ENCODE measurements at regions not wholly inside any gene's neighbourhood (a gene's known extent, or its start where the extent isn't known, plus 50 kb on each side); places are given as distances from the start of the nearest gene placed in this dataset.

DNA sequence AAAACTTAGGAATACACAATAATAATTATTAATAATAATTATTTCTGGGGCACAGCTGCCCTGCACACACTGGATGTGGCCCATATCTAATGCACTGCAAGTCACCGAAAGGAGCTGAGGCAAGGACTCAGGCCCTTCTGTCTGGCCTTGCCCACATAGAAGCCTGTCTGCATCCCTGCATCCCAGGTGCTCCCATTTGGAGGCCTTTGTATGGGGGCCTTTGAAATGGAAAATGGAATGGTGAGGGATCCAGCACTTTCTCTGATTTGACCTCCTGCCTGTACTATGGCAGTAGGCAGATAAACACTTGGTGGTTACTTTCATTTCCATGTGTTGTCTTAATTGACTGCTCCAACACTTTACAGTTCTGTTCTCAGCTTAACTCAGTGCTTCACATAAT, 75.7 kb upstream of the PTCHD4 start:
- POLR2A ChIA-PET = no interaction called here
- no peaks in the 10 kb centered on the region for H3K36me3 Mint-ChIP-seq (ENCODE audit: low read depth)
- H3K4me1 Mint-ChIP-seq (ENCODE audit: low read depth) = no peaks in the 10 kb centered on the region
- ATAC-seq (no peak), DNase-seq (no peak)
- H3K4me3 Mint-ChIP-seq = no peak overlapping the region
- CTCF ChIA-PET = no interaction called here
- no peaks in the 10 kb centered on the region for H3K27me3 Mint-ChIP-seq (ENCODE audit: low read depth)
- no peaks in the 10 kb centered on the region for H3K9me3 Mint-ChIP-seq (ENCODE audit: insufficient read depth)
- H3K27ac Mint-ChIP-seq = no peak overlapping the region

DNA sequence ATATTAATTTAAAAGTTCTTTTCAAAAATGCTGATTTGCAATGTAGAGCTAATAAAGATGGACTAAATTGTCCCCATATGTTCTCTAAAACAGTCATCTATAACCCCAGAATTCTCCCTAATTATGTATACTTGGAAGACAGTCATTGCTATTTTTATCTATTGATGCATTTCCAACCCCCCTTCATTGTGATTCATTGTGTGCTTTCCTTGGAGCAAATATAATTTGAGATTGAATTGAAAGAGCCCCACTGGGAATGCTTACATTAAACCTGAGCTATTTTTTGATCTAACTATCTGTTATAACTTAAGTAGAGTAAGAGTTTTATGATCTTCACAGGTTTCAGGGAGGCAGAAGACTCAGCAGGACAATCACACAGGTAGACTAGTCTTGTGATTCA, 73.7 kb upstream of the PTCHD4 start:
- no peak for DNase-seq
- Mint-ChIP-seq H3K4me3 (no peak overlapping the region), H3K27me3 (ENCODE audit: low read depth) (no peaks in the 10 kb centered on the region), H3K9me3 (ENCODE audit: insufficient read depth) (no peaks in the 10 kb centered on the region), H3K4me1 (ENCODE audit: low read depth) (no peaks in the 10 kb centered on the region), H3K27ac (no peak overlapping the region), H3K36me3 (ENCODE audit: low read depth) (no peaks in the 10 kb centered on the region)
- ChIA-PET CTCF (no interaction called here), POLR2A (no interaction called here)
- no peak for ATAC-seq

- Mint-ChIP-seq H3K27ac (no peak overlapping the region), H3K27me3 (ENCODE audit: low read depth) (no peaks in the 10 kb centered on the region), H3K4me3 (no peak overlapping the region), H3K9me3 (ENCODE audit: insufficient read depth) (no peaks in the 10 kb centered on the region), H3K4me1 (ENCODE audit: low read depth) (no peaks in the 10 kb centered on the region), H3K36me3 (ENCODE audit: low read depth) (no peaks in the 10 kb centered on the region)
- CTCF ChIA-PET = no interaction called here
- DNase-seq = no peak
- ATAC-seq = no peak
- POLR2A ChIA-PET = no interaction called here
Observed at GRCh38 chr6:48183811-48184605, 73.0 kb upstream of the PTCHD4 start.

DNA sequence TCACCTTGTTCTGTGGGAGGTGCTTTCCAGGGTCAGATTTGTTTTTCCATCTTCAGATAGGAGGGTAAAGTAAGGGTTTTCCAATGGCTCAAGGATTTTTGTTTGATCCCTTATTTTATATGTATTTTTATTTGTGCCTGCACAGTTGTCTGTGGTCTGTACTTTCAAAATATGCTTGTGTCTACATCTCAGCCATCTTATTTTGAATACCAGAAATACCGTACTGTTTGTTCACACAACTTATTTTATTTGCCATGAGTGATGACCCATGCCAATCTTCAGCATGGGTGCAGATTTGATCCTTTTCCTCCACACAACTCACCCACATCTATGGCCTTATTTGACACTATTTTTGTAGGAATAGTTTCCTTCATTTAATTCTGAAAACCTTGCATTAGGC, 72.2 kb upstream of the PTCHD4 start:
- H3K9me3 Mint-ChIP-seq (ENCODE audit: insufficient read depth) = no peaks in the 10 kb centered on the region
- ATAC-seq (no peak), DNase-seq (no peak)
- no peak overlapping the region for H3K4me3 Mint-ChIP-seq
- CTCF ChIA-PET = no interaction called here
- H3K36me3 Mint-ChIP-seq (ENCODE audit: low read depth) = no peaks in the 10 kb centered on the region
- H3K27ac Mint-ChIP-seq = no peak overlapping the region
- H3K27me3 Mint-ChIP-seq (ENCODE audit: low read depth) = no peaks in the 10 kb centered on the region
- POLR2A ChIA-PET = no interaction called here
- no peaks in the 10 kb centered on the region for H3K4me1 Mint-ChIP-seq (ENCODE audit: low read depth)

DNA sequence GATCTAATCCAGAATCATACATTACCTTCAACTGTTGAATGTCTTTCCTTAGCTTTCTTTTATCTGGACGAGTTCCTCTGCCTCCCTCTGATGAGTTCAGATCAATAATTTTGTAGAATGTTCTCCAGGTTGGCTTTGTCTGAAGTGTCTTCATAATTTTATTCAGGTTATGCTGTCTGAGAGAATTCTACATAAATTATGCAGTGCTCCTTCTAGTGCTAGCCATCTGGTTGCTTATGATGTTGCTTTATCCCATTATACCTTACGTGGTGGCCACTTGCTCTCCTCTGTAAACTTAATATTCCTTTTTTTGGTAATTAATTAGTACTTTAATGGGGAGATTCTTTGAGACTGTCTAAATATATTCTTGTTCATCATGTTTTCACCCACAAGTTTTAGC, 67.7 kb upstream of the PTCHD4 start:
- DNase-seq (no peak), ATAC-seq (no peak)
- no peak overlapping the region for H3K27ac Mint-ChIP-seq
- H3K9me3 Mint-ChIP-seq (ENCODE audit: insufficient read depth) = no peaks in the 10 kb centered on the region
- H3K36me3 Mint-ChIP-seq (ENCODE audit: low read depth) = no peaks in the 10 kb centered on the region
- no peaks in the 10 kb centered on the region for H3K4me1 Mint-ChIP-seq (ENCODE audit: low read depth)
- ChIA-PET CTCF (no interaction called here), POLR2A (no interaction called here)
- no peaks in the 10 kb centered on the region for H3K27me3 Mint-ChIP-seq (ENCODE audit: low read depth)
- no peak overlapping the region for H3K4me3 Mint-ChIP-seq

- no peak overlapping the region for H3K4me3 Mint-ChIP-seq
- DNase-seq (no peak), ATAC-seq (no peak)
- no peaks in the 10 kb centered on the region for H3K4me1 Mint-ChIP-seq (ENCODE audit: low read depth)
- no peak overlapping the region for H3K27ac Mint-ChIP-seq
- no peaks in the 10 kb centered on the region for H3K9me3 Mint-ChIP-seq (ENCODE audit: insufficient read depth)
- H3K27me3 Mint-ChIP-seq (ENCODE audit: low read depth) = no peaks in the 10 kb centered on the region
- H3K36me3 Mint-ChIP-seq (ENCODE audit: low read depth) = no peaks in the 10 kb centered on the region
- POLR2A ChIA-PET = no interaction called here
- CTCF ChIA-PET = no interaction called here
Observed at GRCh38 chr6:48177786-48178185, 66.8 kb upstream of the PTCHD4 start.

GRCh38 chr6:48176645-48177308, 65.8 kb upstream of the PTCHD4 start:
- no peak for ATAC-seq
- H3K9me3 Mint-ChIP-seq (ENCODE audit: insufficient read depth) = no peaks in the 10 kb centered on the region
- CTCF ChIA-PET = no interaction called here
- no peaks in the 10 kb centered on the region for H3K27me3 Mint-ChIP-seq (ENCODE audit: low read depth)
- H3K27ac Mint-ChIP-seq = no peak overlapping the region
- POLR2A ChIA-PET = no interaction called here
- H3K4me3 Mint-ChIP-seq = no peak overlapping the region
- no peak for DNase-seq
- H3K36me3 Mint-ChIP-seq (ENCODE audit: low read depth) = no peaks in the 10 kb centered on the region
- no peaks in the 10 kb centered on the region for H3K4me1 Mint-ChIP-seq (ENCODE audit: low read depth)

DNA sequence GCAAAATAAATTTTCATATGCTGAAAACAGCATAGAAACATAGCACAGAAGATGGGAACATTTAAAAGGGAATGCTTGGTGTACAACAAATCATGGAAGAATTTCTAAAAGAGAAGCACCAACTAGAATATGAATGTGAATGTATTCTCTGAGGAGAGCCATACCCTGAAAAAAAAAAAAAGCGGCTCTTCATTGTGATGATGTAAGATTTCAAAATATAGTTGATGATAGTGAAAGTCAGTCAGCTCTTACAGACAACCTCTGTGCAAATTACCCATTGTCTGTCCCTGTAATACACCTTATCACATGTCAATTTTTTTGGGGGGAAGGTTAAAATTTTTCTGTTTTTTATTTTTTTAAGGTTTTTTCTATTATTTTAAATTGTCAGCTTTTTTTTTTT, 58.6 kb upstream of the PTCHD4 start:
- ChIA-PET CTCF (no interaction called here), POLR2A (no interaction called here)
- Mint-ChIP-seq H3K27me3 (ENCODE audit: low read depth) (no peaks in the 10 kb centered on the region), H3K9me3 (ENCODE audit: insufficient read depth) (no peaks in the 10 kb centered on the region), H3K4me3 (no peak overlapping the region), H3K36me3 (ENCODE audit: low read depth) (no peaks in the 10 kb centered on the region), H3K27ac (no peak overlapping the region), H3K4me1 (ENCODE audit: low read depth) (no peaks in the 10 kb centered on the region)
- ATAC-seq = no peak
- no peak for DNase-seq

All from activated CD8-positive, alpha-beta T cell treated with anti-CD3 and anti-CD28 coated beads, Interleukin-2, amount 10 ng/mL, durations not matched to agents 7 days and 5 days (primary cell).